Esophagus (tissue), 2 donors: ENCODE measurements at regions not wholly inside any gene's neighbourhood (a gene's known extent, or its start where the extent isn't known, plus 50 kb on each side); places are given as distances from the start of the nearest gene placed in this dataset.

ENCODE experiments used
- H3K27ac ChIP-seq, 2 donors: one replicate each; pipeline ENCODE4 v1.5.1; 2013; ENCODE audit warnings: low read depth in 2 of 2, mild to moderate bottlenecking in 2 of 2, inconsistent platforms in 1 of 2, low read length in 1 of 2, moderate library complexity in 1 of 2
- H3K27me3 ChIP-seq, 2 donors: one replicate each; pipeline ENCODE4 v1.6.1; 2013; ENCODE audit warnings: low read length in 2 of 2, control low read depth in 1 of 2, mild to moderate bottlenecking in 1 of 2; ENCODE audit not compliant: insufficient read depth in 2 of 2, control insufficient read depth in 1 of 2
- H3K36me3 ChIP-seq, 2 donors: one replicate each; pipeline ENCODE4 v1.6.1; 2013; ENCODE audit warnings: low read length in 1 of 2; ENCODE audit not compliant: control insufficient read depth in 2 of 2, insufficient read depth in 2 of 2
- H3K4me1 ChIP-seq, 2 donors: one replicate each; pipeline ENCODE4 v1.6.1; 2013; ENCODE audit warnings: low read length in 1 of 2; ENCODE audit not compliant: control insufficient read depth in 2 of 2, insufficient read depth in 2 of 2
- H3K4me3 ChIP-seq, 2 donors: one replicate each; pipeline ENCODE4 v1.5.1; 2013; ENCODE audit warnings: low read length in 2 of 2, mild to moderate bottlenecking in 2 of 2, low read depth in 1 of 2, moderate library complexity in 1 of 2
- H3K9me3 ChIP-seq, 2 donors: one replicate each; pipeline ENCODE4 v1.6.1; 2013; ENCODE audit warnings: mild to moderate bottlenecking in 2 of 2, low read depth in 1 of 2, low read length in 1 of 2, moderate library complexity in 1 of 2; ENCODE audit not compliant: control insufficient read depth in 2 of 2, insufficient read depth in 1 of 2
- WGBS, 2 donors: extraction: QIAGEN DNeasy Blood & Tissue Kit; methylation state at CpG; one replicate each; pipeline ENCODE4 v1.1.7; 2013; 5-methylcytosine and 5-hydroxymethylcytosine counted together
- donor health status: healthy with polysubstance abuse.
- donor health status: Bipolar disorder and iron deficiency.

DNA sequence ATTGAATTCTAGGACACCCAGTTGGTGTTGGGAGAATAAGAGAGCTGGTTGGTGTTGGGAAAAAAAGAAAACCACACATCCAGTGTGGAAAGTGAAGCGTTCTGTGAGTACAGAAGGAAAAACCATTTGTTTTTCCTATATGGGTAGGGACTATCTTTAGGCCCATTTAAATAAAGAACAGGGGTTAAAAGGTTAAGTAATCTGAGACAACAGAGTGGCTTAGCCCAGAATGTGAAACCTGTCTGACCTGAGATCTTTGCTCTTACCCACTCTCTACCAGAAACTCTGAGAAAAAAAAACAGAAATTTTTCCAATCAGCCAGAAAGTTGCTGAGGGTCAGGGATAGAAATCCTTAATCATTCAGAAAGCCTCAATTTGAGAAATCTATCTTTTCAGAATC is 59.8 kb upstream of the LRRC55 start:
- Histone ChIP-seq H3K9me3 (no peaks in the 10 kb centered on the region), H3K4me3 (no peak overlapping the region), H3K27ac (no peak overlapping the region), H3K27me3 (no peaks in the 10 kb centered on the region), H3K4me1 (no peaks in the 10 kb centered on the region), H3K36me3 (no peaks in the 10 kb centered on the region)
- 72 to 83% methylated on average over 1 of the region's 1 CpG for WGBS, 2 donors

DNA sequence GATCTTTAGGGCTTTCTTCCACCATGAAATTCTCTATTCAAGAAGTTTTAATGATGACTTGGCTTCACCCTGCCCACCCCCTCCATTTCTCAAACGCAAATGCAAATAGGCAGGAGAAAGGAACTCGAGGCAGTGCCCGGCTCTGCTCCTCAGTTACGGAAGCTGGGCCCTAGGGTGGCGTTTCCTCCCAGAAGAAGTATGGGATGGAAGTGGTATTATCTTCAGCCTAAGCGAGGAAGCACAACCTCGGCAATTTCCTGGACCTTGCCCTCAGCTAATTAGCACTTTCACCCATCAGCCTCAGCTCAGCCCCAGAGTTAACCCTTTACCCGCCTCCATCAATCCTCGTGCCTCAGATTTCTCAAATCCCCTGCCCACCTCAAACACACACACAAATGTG is 58.2 kb upstream of the LRRC55 start:
- 48 to 56% methylated on average over 9 of the region's 9 CpGs for WGBS, 2 donors

DNA sequence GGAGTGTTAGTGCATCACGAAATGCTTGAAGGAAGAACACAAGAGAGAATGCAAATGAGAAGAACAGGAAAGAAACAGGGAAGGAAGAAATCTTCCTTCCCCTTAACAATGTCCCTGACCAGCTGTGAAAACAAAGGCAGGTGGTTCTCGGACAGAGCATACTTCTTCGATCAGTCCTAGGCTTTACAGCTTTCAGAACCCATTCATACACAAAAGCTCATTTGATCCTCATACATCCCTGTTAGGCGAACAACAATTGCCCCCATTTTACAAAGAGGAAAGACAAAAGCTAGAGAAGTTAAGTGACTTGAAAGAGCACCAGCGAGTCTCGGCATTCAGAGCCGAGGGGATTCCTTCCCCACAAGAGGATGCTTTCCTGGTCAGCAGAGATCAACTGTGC is 57.2 kb upstream of the LRRC55 start:
- H3K4me3 ChIP-seq = no peak overlapping the region
- H3K4me1 ChIP-seq = no peaks in the 10 kb centered on the region
- WGBS, 2 donors = 62 to 66% methylated on average over 7 of the region's 7 CpGs
- no peaks in the 10 kb centered on the region for H3K36me3 ChIP-seq
- no peaks in the 10 kb centered on the region for H3K27me3 ChIP-seq
- no peaks in the 10 kb centered on the region for H3K9me3 ChIP-seq
- H3K27ac ChIP-seq = no peak overlapping the region

More for the DNA sequence above, 58.2 kb upstream of the LRRC55 start:
- H3K4me1 ChIP-seq = no peaks in the 10 kb centered on the region
- no peak overlapping the region for H3K4me3 ChIP-seq
- no peaks in the 10 kb centered on the region for H3K27me3 ChIP-seq
- H3K27ac ChIP-seq = no peak overlapping the region
- no peaks in the 10 kb centered on the region for H3K9me3 ChIP-seq
- H3K36me3 ChIP-seq = no peaks in the 10 kb centered on the region

DNA sequence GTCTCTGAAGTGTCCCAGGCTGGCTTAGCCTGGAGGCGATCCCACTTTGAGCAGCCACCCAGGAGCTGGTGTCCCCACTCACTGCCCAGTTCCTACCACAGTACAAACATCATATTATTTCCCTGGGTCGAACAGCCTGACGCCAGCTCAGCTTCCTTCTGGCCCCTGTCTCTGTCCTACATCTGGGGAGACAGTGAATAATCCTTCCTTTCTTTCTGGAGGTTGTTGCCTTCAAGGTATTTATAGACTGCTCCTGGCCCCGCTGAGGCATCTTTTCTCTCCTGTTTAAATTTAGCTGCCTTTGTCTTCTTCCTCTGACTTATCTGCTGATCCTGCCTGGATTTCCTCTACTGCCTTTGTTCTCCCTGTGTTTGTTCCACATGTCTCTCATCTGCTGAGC is 56.8 kb upstream of the LRRC55 start:
- no peaks in the 10 kb centered on the region for H3K4me1 ChIP-seq
- no peaks in the 10 kb centered on the region for H3K27me3 ChIP-seq
- no peak overlapping the region for H3K27ac ChIP-seq
- no peak overlapping the region for H3K4me3 ChIP-seq
- no peaks in the 10 kb centered on the region for H3K9me3 ChIP-seq
- WGBS, 2 donors = 54 to 58% methylated on average over 4 of the region's 4 CpGs
- no peaks in the 10 kb centered on the region for H3K36me3 ChIP-seq

DNA sequence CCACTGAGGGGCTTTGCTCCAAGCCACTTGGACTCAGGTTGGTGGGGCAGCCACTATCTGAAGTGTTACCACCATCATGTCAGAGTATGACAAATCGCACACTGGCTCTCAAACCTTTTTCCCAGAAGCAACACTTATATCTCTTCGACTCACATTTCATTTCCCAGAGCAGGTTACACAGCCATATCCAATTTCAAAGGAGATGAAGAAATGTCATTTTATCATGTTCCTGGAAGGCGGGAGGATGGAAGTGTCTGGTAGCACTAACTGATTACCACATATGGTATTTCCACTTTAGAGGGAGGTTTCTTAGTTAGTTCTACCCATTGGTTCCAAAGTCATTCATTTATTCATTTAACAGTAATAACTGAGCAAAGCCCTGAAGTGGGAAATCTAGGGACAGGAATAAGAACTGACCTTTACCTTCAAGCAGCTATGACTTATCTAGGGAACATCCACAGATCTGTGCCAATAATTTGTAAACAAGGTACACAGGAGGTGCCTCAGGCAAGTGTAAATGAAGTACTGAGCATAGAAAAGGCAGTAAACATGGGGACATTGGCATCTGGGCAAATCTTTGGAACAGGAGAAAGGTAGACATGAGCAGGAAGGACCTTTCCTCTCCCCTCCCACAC is 54.9 kb upstream of the LRRC55 start:
- Histone ChIP-seq H3K4me3 (no peak overlapping the region), H3K9me3 (no peaks in the 10 kb centered on the region), H3K36me3 (no peaks in the 10 kb centered on the region), H3K4me1 (no peaks in the 10 kb centered on the region), H3K27ac (no peak overlapping the region), H3K27me3 (no peaks in the 10 kb centered on the region)
- WGBS, 2 donors = 76 to 84% methylated on average over 3 of the region's 3 CpGs

DNA sequence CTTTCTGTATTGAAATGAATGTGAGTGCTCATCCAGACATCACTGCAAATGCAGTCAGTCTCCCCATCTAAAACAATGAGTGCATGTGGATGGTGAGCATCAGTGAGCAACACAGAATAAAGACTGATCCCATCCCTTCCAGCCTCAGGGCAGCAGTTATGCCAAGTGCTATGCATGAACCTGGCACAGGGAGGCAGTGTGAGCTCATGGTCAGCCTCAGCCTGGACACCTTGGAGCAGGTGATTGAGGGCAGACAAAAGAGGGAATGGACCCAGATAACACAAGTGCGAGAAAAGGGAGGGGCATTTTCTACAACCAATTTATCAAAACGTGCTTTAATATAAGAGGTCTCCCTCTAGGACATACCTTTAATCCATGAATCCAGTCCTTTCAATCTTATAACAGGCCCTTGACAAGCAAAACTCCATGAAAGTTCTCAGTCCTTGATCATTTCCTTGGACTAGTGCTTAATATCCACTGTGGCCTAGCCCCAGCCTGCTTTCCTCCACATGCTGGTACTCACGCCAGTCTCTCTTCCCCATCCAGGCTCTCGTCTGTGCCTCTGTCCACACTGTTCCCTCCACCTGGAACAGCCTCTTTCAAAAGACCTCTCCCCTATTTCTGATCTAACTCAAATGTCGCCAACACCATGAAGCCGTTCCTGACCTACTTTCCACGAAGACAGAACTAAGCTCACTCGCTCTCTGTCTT is 50.5 kb upstream of the LRRC55 start:
- Histone ChIP-seq H3K4me3 (no peak overlapping the region), H3K4me1 (no peaks in the 10 kb centered on the region), H3K27me3 (no peaks in the 10 kb centered on the region), H3K27ac (no peak overlapping the region), H3K9me3 (no peaks in the 10 kb centered on the region), H3K36me3 (no peaks in the 10 kb centered on the region)
- WGBS, 2 donors = 73 to 75% methylated on average over 8 of the region's 8 CpGs
